PC-9 (cell line): ENCODE measurements at regions not wholly inside any gene's neighbourhood (a gene's known extent, or its start where the extent isn't known, plus 50 kb on each side); places are given as distances from the start of the nearest gene placed in this dataset.

ENCODE experiments used
- EZH2 ChIP-seq: fragments of 200-600 bp; sonication (generic); IDR thresholded peaks from 2 replicates; pipeline ENCODE4 v1.8.0; 2017; ENCODE audit warnings: antibody characterized with exemption, low read depth
- TF ChIP-seq, protein P1 (sequence below): fragments of 200-600 bp; sonication (generic); conservative IDR thresholded peaks from 2 replicates; pipeline ENCODE4 v1.6.1; 2017; ENCODE audit warnings: mixed run types, antibody characterized with exemption, mild to moderate bottlenecking, moderate library complexity

DNA sequence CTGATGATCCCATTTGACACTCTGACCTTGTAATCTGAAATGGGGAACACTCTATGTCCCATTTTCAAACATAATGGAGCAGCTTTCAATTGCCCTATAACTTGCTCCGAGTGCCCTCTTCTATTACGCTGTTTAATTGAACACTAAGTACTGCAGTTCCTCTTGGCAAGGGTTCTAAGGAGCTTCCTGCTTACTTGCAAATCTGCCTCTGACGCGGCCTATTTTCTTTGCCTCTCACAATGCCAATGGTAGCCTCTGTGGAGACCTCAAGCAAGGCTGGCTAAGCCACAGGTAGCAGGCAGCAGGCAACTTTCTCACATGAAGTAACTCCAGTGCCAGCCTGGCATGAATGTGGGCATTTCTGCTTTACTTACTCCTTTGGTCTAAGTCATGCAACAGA is 443.4 kb upstream of the TRPC7 start:
- TF ChIP-seq, protein P1, sequence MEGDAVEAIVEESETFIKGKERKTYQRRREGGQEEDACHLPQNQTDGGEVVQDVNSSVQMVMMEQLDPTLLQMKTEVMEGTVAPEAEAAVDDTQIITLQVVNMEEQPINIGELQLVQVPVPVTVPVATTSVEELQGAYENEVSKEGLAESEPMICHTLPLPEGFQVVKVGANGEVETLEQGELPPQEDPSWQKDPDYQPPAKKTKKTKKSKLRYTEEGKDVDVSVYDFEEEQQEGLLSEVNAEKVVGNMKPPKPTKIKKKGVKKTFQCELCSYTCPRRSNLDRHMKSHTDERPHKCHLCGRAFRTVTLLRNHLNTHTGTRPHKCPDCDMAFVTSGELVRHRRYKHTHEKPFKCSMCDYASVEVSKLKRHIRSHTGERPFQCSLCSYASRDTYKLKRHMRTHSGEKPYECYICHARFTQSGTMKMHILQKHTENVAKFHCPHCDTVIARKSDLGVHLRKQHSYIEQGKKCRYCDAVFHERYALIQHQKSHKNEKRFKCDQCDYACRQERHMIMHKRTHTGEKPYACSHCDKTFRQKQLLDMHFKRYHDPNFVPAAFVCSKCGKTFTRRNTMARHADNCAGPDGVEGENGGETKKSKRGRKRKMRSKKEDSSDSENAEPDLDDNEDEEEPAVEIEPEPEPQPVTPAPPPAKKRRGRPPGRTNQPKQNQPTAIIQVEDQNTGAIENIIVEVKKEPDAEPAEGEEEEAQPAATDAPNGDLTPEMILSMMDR = no peak
- no peak for TF ChIP-seq EZH2
